Liver (tissue), 8 donors: ENCODE measurements at regions not wholly inside any gene's neighbourhood (a gene's known extent, or its start where the extent isn't known, plus 50 kb on each side); places are given as distances from the start of the nearest gene placed in this dataset.

Experiments used
- DNase-seq: peaks from one replicate; pipeline ENCODE4 v3.0.0-alpha.2; 2017; ENCODE audit warnings: low spot score
- H3K27ac ChIP-seq, 2 donors: one replicate each; pipeline ENCODE4 v1.7.0; 2013; ENCODE audit warnings: inconsistent platforms in 2 of 2, low read length in 2 of 2, control low read depth in 1 of 2, low read depth in 1 of 2, mild to moderate bottlenecking in 1 of 2
- H3K27me3 ChIP-seq, 4 donors: one replicate each; pipeline versions ENCODE4 v1.6.1 to v1.7.0; 2013; ENCODE audit warnings: low read length in 3 of 4, inconsistent platforms in 1 of 4, mild to moderate bottlenecking in 1 of 4, moderate library complexity in 1 of 4; ENCODE audit not compliant: control insufficient read depth in 4 of 4, insufficient read depth in 4 of 4
- H3K36me3 ChIP-seq, 4 donors: one replicate each; pipeline versions ENCODE4 v1.6.1 to v1.7.0; 2013; ENCODE audit warnings: low read length in 3 of 4, mild to moderate bottlenecking in 3 of 4, low read depth in 1 of 4, moderate library complexity in 1 of 4; ENCODE audit not compliant: control insufficient read depth in 4 of 4, insufficient read depth in 3 of 4
- H3K4me1 ChIP-seq, 4 donors: one replicate each; pipeline versions ENCODE4 v1.6.1 to v1.7.0; 2013; ENCODE audit warnings: low read length in 3 of 4, mild to moderate bottlenecking in 3 of 4, moderate library complexity in 1 of 4; ENCODE audit not compliant: control insufficient read depth in 4 of 4, insufficient read depth in 4 of 4
- H3K4me3 ChIP-seq, 3 donors: one replicate each; pipeline versions ENCODE4 v1.6.1 to v1.7.0; 2013; ENCODE audit warnings: low read length in 3 of 3, control low read depth in 1 of 3, low read depth in 1 of 3, mild to moderate bottlenecking in 1 of 3
- H3K9ac ChIP-seq, 2 donors: one replicate each; pipeline ENCODE4 v1.7.0; 2013; ENCODE audit warnings: low read length in 2 of 2, mild to moderate bottlenecking in 2 of 2, moderate library complexity in 2 of 2, control low read depth in 1 of 2, low read depth in 1 of 2
- H3K9me3 ChIP-seq, 4 donors: one replicate each; pipeline versions ENCODE4 v1.6.1 to v1.7.0; 2013; ENCODE audit warnings: low read length in 3 of 4; ENCODE audit not compliant: control insufficient read depth in 4 of 4
- EGR1 ChIP-seq, 2 donors: IDR thresholded peaks; 2 replicates each; pipeline ENCODE4 v1.6.1; 2016 to 2018; ENCODE audit warnings: antibody characterized with exemption in 2 of 2, low read depth in 2 of 2
- FOXA1 ChIP-seq: IDR thresholded peaks from 2 replicates; pipeline ENCODE4 v1.6.1; 2016; ENCODE audit warnings: antibody characterized with exemption
- FOXA2 ChIP-seq: IDR thresholded peaks from 2 replicates; pipeline ENCODE4 v1.6.1; 2016; ENCODE audit warnings: antibody characterized with exemption
- GABPA ChIP-seq, 2 donors: IDR thresholded peaks in 1 of 2; conservative IDR thresholded peaks in 1 of 2; 2 replicates each; pipeline ENCODE4 v1.6.1; 2016; ENCODE audit warnings: antibody characterized with exemption in 2 of 2, mild to moderate bottlenecking in 1 of 2, moderate library complexity in 1 of 2
- HNF4A ChIP-seq, 2 donors: conservative IDR thresholded peaks; 2 replicates each; pipeline ENCODE4 v1.6.1; 2016; ENCODE audit warnings: antibody characterized with exemption in 2 of 2, mild to moderate bottlenecking in 2 of 2
- HNF4G ChIP-seq: IDR thresholded peaks from 2 replicates; pipeline ENCODE4 v1.6.1; 2016; ENCODE audit warnings: antibody characterized with exemption
- JUND ChIP-seq, 2 donors: IDR thresholded peaks; 2 replicates each; pipeline ENCODE4 v1.6.1; 2016; ENCODE audit warnings: antibody characterized with exemption in 2 of 2
- NR2F2 ChIP-seq: IDR thresholded peaks from 2 replicates; pipeline ENCODE4 v1.6.1; 2016; ENCODE audit warnings: antibody characterized with exemption
- RAD21 ChIP-seq, 2 donors: IDR thresholded peaks; 2 replicates each; pipeline ENCODE4 v1.6.1; 2016; ENCODE audit warnings: antibody characterized with exemption in 2 of 2, mild to moderate bottlenecking in 2 of 2
- RXRA ChIP-seq, 2 donors: IDR thresholded peaks; 2 replicates each; pipeline ENCODE4 v1.6.1; 2017 to 2018; ENCODE audit warnings: antibody characterized with exemption in 2 of 2, mild to moderate bottlenecking in 1 of 2
- SP1 ChIP-seq: IDR thresholded peaks from 2 replicates; pipeline ENCODE4 v1.6.1; 2018; ENCODE audit warnings: antibody characterized with exemption, mild to moderate bottlenecking
- TAF1 ChIP-seq: conservative IDR thresholded peaks from 2 replicates; pipeline ENCODE4 v1.6.1; 2016; ENCODE audit warnings: antibody characterized with exemption, mild to moderate bottlenecking
- YY1 ChIP-seq: IDR thresholded peaks from 2 replicates; pipeline ENCODE4 v1.6.1; 2016; ENCODE audit warnings: antibody characterized with exemption, mild to moderate bottlenecking
- WGBS: extraction: QIAGEN DNeasy Blood & Tissue Kit; methylation state at CpG from one replicate; pipeline ENCODE4 v1.1.7; 2013; 5-methylcytosine and 5-hydroxymethylcytosine counted together
- TF ChIP-seq, protein P1 (sequence below): IDR thresholded peaks from 2 replicates; pipeline ENCODE4 v1.6.1; 2016; ENCODE audit warnings: antibody characterized with exemption
- TF ChIP-seq, protein P2 (sequence below): fragments of 150-350 bp; IDR thresholded peaks from 2 replicates; pipeline ENCODE4 v1.5.1; 2017; ENCODE audit warnings: improper control_type of control experiment, low read depth, low read length; ENCODE audit not compliant: missing input control
- TF ChIP-seq, protein P3 (sequence below): IDR thresholded peaks from 2 replicates; pipeline ENCODE4 v1.6.1; 2016; ENCODE audit warnings: antibody characterized with exemption
- TF ChIP-seq, protein P4 (sequence below): IDR thresholded peaks from 2 replicates; pipeline ENCODE4 v1.6.1; 2016; ENCODE audit warnings: antibody characterized with exemption, mild to moderate bottlenecking
- TF ChIP-seq, protein P5 (sequence below): IDR thresholded peaks from 2 replicates; pipeline ENCODE4 v1.6.1; 2016; ENCODE audit warnings: antibody characterized with exemption
- donor health status: healthy.
- donor health status: healthy.
- donor health status: healthy.
- donor health status: healthy.
- donor health status: healthy.

DNA sequence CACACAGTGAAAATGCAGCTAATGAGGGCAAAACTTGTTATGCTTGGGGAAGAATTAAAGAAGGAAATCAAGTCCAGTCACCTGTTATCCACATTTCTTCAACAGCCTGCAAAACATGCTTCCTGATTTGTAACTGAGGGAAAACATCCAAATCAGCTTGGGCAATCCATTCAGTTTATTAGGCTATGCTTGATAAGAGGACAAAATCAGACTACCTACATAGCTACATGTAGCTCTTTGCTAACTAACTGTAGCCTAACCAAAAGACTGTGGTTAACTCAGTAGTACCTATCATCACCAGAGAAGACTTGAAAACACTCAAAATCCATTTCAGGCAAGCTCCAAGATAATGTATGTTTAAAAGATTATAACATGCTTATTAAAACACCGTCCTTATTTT is 436.4 kb downstream of the SHQ1 start:
- no peak for TF ChIP-seq EGR1 (IDR thresholded peaks at IDR 0.05; ENCODE audit: low read depth in 2 of 2)
- TF ChIP-seq SP1: no peak
- TF ChIP-seq, protein P1, sequence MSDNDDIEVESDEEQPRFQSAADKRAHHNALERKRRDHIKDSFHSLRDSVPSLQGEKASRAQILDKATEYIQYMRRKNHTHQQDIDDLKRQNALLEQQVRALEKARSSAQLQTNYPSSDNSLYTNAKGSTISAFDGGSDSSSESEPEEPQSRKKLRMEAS: peak; percentile 28
- no peak for TF ChIP-seq YY1
- TF ChIP-seq, protein P2, sequence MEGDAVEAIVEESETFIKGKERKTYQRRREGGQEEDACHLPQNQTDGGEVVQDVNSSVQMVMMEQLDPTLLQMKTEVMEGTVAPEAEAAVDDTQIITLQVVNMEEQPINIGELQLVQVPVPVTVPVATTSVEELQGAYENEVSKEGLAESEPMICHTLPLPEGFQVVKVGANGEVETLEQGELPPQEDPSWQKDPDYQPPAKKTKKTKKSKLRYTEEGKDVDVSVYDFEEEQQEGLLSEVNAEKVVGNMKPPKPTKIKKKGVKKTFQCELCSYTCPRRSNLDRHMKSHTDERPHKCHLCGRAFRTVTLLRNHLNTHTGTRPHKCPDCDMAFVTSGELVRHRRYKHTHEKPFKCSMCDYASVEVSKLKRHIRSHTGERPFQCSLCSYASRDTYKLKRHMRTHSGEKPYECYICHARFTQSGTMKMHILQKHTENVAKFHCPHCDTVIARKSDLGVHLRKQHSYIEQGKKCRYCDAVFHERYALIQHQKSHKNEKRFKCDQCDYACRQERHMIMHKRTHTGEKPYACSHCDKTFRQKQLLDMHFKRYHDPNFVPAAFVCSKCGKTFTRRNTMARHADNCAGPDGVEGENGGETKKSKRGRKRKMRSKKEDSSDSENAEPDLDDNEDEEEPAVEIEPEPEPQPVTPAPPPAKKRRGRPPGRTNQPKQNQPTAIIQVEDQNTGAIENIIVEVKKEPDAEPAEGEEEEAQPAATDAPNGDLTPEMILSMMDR: no peak
- TF ChIP-seq, protein P3, sequence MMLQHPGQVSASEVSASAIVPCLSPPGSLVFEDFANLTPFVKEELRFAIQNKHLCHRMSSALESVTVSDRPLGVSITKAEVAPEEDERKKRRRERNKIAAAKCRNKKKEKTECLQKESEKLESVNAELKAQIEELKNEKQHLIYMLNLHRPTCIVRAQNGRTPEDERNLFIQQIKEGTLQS: no peak
- TF ChIP-seq FOXA1: no peak
- no peak for TF ChIP-seq FOXA2
- no peak for TF ChIP-seq HNF4G
- TF ChIP-seq, protein P4, sequence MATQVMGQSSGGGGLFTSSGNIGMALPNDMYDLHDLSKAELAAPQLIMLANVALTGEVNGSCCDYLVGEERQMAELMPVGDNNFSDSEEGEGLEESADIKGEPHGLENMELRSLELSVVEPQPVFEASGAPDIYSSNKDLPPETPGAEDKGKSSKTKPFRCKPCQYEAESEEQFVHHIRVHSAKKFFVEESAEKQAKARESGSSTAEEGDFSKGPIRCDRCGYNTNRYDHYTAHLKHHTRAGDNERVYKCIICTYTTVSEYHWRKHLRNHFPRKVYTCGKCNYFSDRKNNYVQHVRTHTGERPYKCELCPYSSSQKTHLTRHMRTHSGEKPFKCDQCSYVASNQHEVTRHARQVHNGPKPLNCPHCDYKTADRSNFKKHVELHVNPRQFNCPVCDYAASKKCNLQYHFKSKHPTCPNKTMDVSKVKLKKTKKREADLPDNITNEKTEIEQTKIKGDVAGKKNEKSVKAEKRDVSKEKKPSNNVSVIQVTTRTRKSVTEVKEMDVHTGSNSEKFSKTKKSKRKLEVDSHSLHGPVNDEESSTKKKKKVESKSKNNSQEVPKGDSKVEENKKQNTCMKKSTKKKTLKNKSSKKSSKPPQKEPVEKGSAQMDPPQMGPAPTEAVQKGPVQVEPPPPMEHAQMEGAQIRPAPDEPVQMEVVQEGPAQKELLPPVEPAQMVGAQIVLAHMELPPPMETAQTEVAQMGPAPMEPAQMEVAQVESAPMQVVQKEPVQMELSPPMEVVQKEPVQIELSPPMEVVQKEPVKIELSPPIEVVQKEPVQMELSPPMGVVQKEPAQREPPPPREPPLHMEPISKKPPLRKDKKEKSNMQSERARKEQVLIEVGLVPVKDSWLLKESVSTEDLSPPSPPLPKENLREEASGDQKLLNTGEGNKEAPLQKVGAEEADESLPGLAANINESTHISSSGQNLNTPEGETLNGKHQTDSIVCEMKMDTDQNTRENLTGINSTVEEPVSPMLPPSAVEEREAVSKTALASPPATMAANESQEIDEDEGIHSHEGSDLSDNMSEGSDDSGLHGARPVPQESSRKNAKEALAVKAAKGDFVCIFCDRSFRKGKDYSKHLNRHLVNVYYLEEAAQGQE: no peak
- TF ChIP-seq HNF4A (conservative IDR thresholded peaks at IDR 0.05): no peak
- no peak for TF ChIP-seq JUND (IDR thresholded peaks at IDR 0.05)
- TF ChIP-seq, protein P5, sequence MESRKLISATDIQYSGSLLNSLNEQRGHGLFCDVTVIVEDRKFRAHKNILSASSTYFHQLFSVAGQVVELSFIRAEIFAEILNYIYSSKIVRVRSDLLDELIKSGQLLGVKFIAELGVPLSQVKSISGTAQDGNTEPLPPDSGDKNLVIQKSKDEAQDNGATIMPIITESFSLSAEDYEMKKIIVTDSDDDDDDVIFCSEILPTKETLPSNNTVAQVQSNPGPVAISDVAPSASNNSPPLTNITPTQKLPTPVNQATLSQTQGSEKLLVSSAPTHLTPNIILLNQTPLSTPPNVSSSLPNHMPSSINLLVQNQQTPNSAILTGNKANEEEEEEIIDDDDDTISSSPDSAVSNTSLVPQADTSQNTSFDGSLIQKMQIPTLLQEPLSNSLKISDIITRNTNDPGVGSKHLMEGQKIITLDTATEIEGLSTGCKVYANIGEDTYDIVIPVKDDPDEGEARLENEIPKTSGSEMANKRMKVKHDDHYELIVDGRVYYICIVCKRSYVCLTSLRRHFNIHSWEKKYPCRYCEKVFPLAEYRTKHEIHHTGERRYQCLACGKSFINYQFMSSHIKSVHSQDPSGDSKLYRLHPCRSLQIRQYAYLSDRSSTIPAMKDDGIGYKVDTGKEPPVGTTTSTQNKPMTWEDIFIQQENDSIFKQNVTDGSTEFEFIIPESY: no peak
- no peak for TF ChIP-seq NR2F2
- TF ChIP-seq RAD21 (IDR thresholded peaks at IDR 0.05): peak; percentile 11 to 26
- TF ChIP-seq TAF1: no peak
- TF ChIP-seq RXRA (IDR thresholded peaks at IDR 0.05): peak in 1 of 2 donors; percentile 9
- no peak for TF ChIP-seq GABPA (IDR thresholded peaks at IDR 0.05 in 1 of 2, conservative IDR thresholded peaks at IDR 0.05 in 1 of 2)
- Histone ChIP-seq H3K4me3 (no peak overlapping the region), H3K27ac (peak overlapping the region in 1 of 2 donors; percentile 39), H3K9ac (no peak overlapping the region), H3K36me3 (no peaks in the 10 kb centered on the region), H3K27me3 (no peaks in the 10 kb centered on the region), H3K9me3 (no peaks in the 10 kb centered on the region), H3K4me1 (peaks cover 11 to 26% (median 20%) of the 10 kb centered on the region in 4 donors)
- DNase-seq: no peak
- WGBS: 78% methylated on average over 1 of the region's 1 CpG
